ENCODE measurements at regions not wholly inside any gene's neighbourhood (a gene's known extent, or its start where the extent isn't known, plus 50 kb on each side); places are given as distances from the start of the nearest gene placed in this dataset.
A peak's percentile ranks its signal among the peaks of the same experiment; 100 is the strongest.

GRCh38 chr15:38702178-38702912 lies 137.7 kb upstream of the RASGRP1 start:
- Histone ChIP-seq H3K27ac (no peak overlapping the region), H3K27me3 (no peaks in the 10 kb centered on the region), H3K36me3 (no peaks in the 10 kb centered on the region), H3K9me3 (no peaks in the 10 kb centered on the region), H3K4me1 (peaks cover 0 to 38% (median 11%) of the 10 kb centered on the region in 3 donors), H3K4me3 (no peak overlapping the region)
- 36 to 53% methylated on average over 3 of the region's 3 CpGs for WGBS, 2 donors
- intact Hi-C loops (cut with DNase I): no loop called here
- DNase-seq: no peak
- TF ChIP-seq POLR2A (IDR thresholded peaks at IDR 0.05) (no peak), CTCF (IDR thresholded peaks at IDR 0.05) (no peak)

GRCh38 chr15:38705436-38706219 lies 141.0 kb upstream of the RASGRP1 start:
- no peak for TF ChIP-seq CTCF (IDR thresholded peaks at IDR 0.05)
- no peak for TF ChIP-seq POLR2A (IDR thresholded peaks at IDR 0.05)
- intact Hi-C loops (cut with DNase I): no loop called here
- Histone ChIP-seq H3K4me1 (peaks cover 0 to 43% (median 11%) of the 10 kb centered on the region in 3 donors), H3K9me3 (no peaks in the 10 kb centered on the region), H3K27ac (peak overlapping the region in 2 of 4 donors; percentile 1 to 31), H3K36me3 (no peaks in the 10 kb centered on the region), H3K27me3 (no peaks in the 10 kb centered on the region), H3K4me3 (no peak overlapping the region)
- DNase-seq: no peak
- WGBS, 2 donors: 33 to 44% methylated on average over 8 to 11 of the region's 11 CpGs

GRCh38 chr15:38706956-38707355 lies 142.3 kb upstream of the RASGRP1 start:
- 54 to 70% methylated on average over 5 of the region's 5 CpGs for WGBS, 2 donors
- no peak overlapping the region for H3K4me3 ChIP-seq
- no peaks in the 10 kb centered on the region for H3K27me3 ChIP-seq
- peak overlapping the region in 1 of 4 donors; percentile 17 for H3K27ac ChIP-seq
- H3K9me3 ChIP-seq: no peaks in the 10 kb centered on the region
- DNase-seq: no peak
- peaks cover 0 to 40% (median 11%) of the 10 kb centered on the region in 3 donors for H3K4me1 ChIP-seq
- H3K36me3 ChIP-seq: no peaks in the 10 kb centered on the region
- TF ChIP-seq CTCF (IDR thresholded peaks at IDR 0.05) (no peak), POLR2A (IDR thresholded peaks at IDR 0.05) (no peak)
- intact Hi-C loops (cut with DNase I): no loop called here

- H3K4me3 ChIP-seq: no peak overlapping the region
- intact Hi-C loops (cut with DNase I): no loop called here
- H3K4me1 ChIP-seq: peaks cover 0 to 30% (median 11%) of the 10 kb centered on the region in 3 donors
- H3K36me3 ChIP-seq: no peaks in the 10 kb centered on the region
- 45 to 49% methylated on average over 8 of the region's 8 CpGs for WGBS, 2 donors
- H3K27me3 ChIP-seq: no peaks in the 10 kb centered on the region
- no peak overlapping the region for H3K27ac ChIP-seq
- TF ChIP-seq POLR2A (IDR thresholded peaks at IDR 0.05) (no peak), CTCF (IDR thresholded peaks at IDR 0.05) (peak; percentile 27 to 81 (median 65))
- DNase-seq: no peak
- H3K9me3 ChIP-seq: no peaks in the 10 kb centered on the region
Observed at GRCh38 chr15:38707802-38708671, 143.4 kb upstream of the RASGRP1 start.

Data from esophagus squamous epithelium (tissue), 5 donors.